ENCODE measurements at regions not wholly inside any gene's neighbourhood (a gene's known extent, or its start where the extent isn't known, plus 50 kb on each side); places are given as distances from the start of the nearest gene placed in this dataset.

DNA sequence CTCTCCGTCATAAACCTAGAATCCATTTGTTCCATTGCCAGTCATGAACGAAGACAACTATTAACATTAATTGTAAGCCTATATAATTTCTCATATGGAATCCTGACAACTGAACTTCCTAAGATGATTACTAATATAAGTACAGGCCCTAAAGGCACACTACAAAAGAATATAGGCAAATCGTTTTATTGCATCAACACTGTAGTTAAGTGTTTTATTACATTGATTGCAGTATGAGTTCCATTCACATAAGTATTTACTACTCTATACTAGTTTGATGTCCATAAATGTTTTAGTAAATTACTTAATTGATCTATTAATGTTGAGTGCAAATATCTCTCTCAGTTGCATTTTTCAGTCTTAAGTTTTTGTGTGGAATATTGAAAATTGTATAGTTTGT lies 113.1 kb upstream of the SEMA3C start:
- no peaks in the 10 kb centered on the region for H3K27me3 Mint-ChIP-seq
- intact Hi-C loops (cut with DNase I, micrococcal nuclease), result no loop called here
- Histone ChIP-seq H3K4me3 (ENCODE audit: low read length) (no peak overlapping the region), H3K27me3 (ENCODE audit: control insufficient read depth in 1 of 2, insufficient read depth in 2 of 2, low read length in 2 of 2) (no peaks in the 10 kb centered on the region), H3K9me3 (ENCODE audit: control insufficient read depth in 1 of 2, insufficient read depth in 1 of 2, low read length in 2 of 2) (peaks cover 0 to 8% of the 10 kb centered on the region in 2 experiments), H3K27ac (ENCODE audit: low read depth in 1 of 2, low read length in 2 of 2) (no peak overlapping the region), H3K4me1 (ENCODE audit: insufficient read depth, low read length) (no peaks in the 10 kb centered on the region), H3K36me3 (ENCODE audit: insufficient read depth, low read length) (no peaks in the 10 kb centered on the region)
- ATAC-seq (ENCODE audit: poor library complexity) (no peak), DNase-seq (no peak)
- H3K9me3 Mint-ChIP-seq, result peaks cover 3% of the 10 kb centered on the region
- H3K4me1 Mint-ChIP-seq (ENCODE audit: low read depth), result no peaks in the 10 kb centered on the region
- H3K36me3 Mint-ChIP-seq (ENCODE audit: low read depth), result no peaks in the 10 kb centered on the region
- CTCF ChIA-PET, result no interaction called here
- TF ChIP-seq, protein P1, sequence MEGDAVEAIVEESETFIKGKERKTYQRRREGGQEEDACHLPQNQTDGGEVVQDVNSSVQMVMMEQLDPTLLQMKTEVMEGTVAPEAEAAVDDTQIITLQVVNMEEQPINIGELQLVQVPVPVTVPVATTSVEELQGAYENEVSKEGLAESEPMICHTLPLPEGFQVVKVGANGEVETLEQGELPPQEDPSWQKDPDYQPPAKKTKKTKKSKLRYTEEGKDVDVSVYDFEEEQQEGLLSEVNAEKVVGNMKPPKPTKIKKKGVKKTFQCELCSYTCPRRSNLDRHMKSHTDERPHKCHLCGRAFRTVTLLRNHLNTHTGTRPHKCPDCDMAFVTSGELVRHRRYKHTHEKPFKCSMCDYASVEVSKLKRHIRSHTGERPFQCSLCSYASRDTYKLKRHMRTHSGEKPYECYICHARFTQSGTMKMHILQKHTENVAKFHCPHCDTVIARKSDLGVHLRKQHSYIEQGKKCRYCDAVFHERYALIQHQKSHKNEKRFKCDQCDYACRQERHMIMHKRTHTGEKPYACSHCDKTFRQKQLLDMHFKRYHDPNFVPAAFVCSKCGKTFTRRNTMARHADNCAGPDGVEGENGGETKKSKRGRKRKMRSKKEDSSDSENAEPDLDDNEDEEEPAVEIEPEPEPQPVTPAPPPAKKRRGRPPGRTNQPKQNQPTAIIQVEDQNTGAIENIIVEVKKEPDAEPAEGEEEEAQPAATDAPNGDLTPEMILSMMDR (IDR thresholded peaks at IDR 0.05), result no peak
- POLR2A ChIA-PET, result no interaction called here
- H3K4me3 Mint-ChIP-seq, result no peak overlapping the region
- no peak overlapping the region for H3K27ac Mint-ChIP-seq

DNA sequence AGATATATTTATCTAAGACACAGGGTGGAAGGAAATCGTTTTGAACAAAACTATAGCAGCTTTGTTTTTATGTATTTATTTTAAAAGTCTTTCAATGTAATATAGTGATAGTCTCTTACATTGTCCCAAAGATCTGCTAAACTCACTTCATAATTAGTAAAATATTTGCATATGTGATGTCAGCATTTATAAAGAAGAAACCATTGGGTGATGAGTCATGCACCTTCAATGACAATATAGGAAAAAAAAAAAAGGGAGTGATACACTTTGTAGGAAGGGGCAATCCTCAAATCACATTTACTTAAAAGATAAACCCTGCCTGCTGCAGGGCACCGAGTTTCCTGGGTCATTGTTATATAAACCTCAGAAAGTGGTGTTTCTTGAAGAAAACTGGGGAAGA lies 112.4 kb upstream of the SEMA3C start:
- Mint-ChIP-seq H3K27me3 (no peaks in the 10 kb centered on the region), H3K36me3 (ENCODE audit: low read depth) (no peaks in the 10 kb centered on the region), H3K27ac (no peak overlapping the region), H3K4me1 (ENCODE audit: low read depth) (no peaks in the 10 kb centered on the region), H3K9me3 (peaks cover 3% of the 10 kb centered on the region), H3K4me3 (no peak overlapping the region)
- Histone ChIP-seq H3K27ac (ENCODE audit: low read depth in 1 of 2, low read length in 2 of 2) (no peak overlapping the region), H3K4me3 (ENCODE audit: low read length) (no peak overlapping the region), H3K4me1 (ENCODE audit: insufficient read depth, low read length) (no peaks in the 10 kb centered on the region), H3K36me3 (ENCODE audit: insufficient read depth, low read length) (no peaks in the 10 kb centered on the region), H3K9me3 (ENCODE audit: control insufficient read depth in 1 of 2, insufficient read depth in 1 of 2, low read length in 2 of 2) (peaks cover 0 to 9% of the 10 kb centered on the region in 2 experiments), H3K27me3 (ENCODE audit: control insufficient read depth in 1 of 2, insufficient read depth in 2 of 2, low read length in 2 of 2) (no peaks in the 10 kb centered on the region)
- intact Hi-C loops (cut with DNase I, micrococcal nuclease), result no loop called here
- ChIA-PET POLR2A (no interaction called here), CTCF (no interaction called here)
- ATAC-seq (ENCODE audit: poor library complexity), result no peak
- no peak for DNase-seq
- TF ChIP-seq, protein P1 (IDR thresholded peaks at IDR 0.05), result no peak

- ATAC-seq (ENCODE audit: poor library complexity), result no peak
- Histone ChIP-seq H3K9me3 (ENCODE audit: control insufficient read depth in 1 of 2, insufficient read depth in 1 of 2, low read length in 2 of 2) (peaks cover 0 to 9% of the 10 kb centered on the region in 2 experiments), H3K27ac (ENCODE audit: low read depth in 1 of 2, low read length in 2 of 2) (no peak overlapping the region), H3K4me3 (ENCODE audit: low read length) (no peak overlapping the region), H3K4me1 (ENCODE audit: insufficient read depth, low read length) (no peaks in the 10 kb centered on the region), H3K36me3 (ENCODE audit: insufficient read depth, low read length) (no peaks in the 10 kb centered on the region), H3K27me3 (ENCODE audit: control insufficient read depth in 1 of 2, insufficient read depth in 2 of 2, low read length in 2 of 2) (no peaks in the 10 kb centered on the region)
- TF ChIP-seq, protein P1 (IDR thresholded peaks at IDR 0.05), result no peak
- no peak overlapping the region for H3K27ac Mint-ChIP-seq
- ChIA-PET POLR2A (no interaction called here), CTCF (no interaction called here)
- H3K4me1 Mint-ChIP-seq (ENCODE audit: low read depth), result no peaks in the 10 kb centered on the region
- intact Hi-C loops (cut with DNase I, micrococcal nuclease), result no loop called here
- no peaks in the 10 kb centered on the region for H3K36me3 Mint-ChIP-seq (ENCODE audit: low read depth)
- peaks cover 3% of the 10 kb centered on the region for H3K9me3 Mint-ChIP-seq
- DNase-seq, result no peak
- H3K27me3 Mint-ChIP-seq, result no peaks in the 10 kb centered on the region
- no peak overlapping the region for H3K4me3 Mint-ChIP-seq
Observed at GRCh38 chr7:81030472-81030871, 111.6 kb upstream of the SEMA3C start.
